ENCODE measurements at regions not wholly inside any gene's neighbourhood (a gene's known extent, or its start where the extent isn't known, plus 50 kb on each side); places are given as distances from the start of the nearest gene placed in this dataset.

- DNase-seq: no peak
- Histone ChIP-seq H3K9me3 (no peaks in the 10 kb centered on the region), H3K4me1 (ENCODE audit: low read depth) (no peaks in the 10 kb centered on the region), H3K4me3 (no peak overlapping the region), H3K36me3 (ENCODE audit: low read depth) (no peaks in the 10 kb centered on the region)
- TF ChIP-seq, protein P1, sequence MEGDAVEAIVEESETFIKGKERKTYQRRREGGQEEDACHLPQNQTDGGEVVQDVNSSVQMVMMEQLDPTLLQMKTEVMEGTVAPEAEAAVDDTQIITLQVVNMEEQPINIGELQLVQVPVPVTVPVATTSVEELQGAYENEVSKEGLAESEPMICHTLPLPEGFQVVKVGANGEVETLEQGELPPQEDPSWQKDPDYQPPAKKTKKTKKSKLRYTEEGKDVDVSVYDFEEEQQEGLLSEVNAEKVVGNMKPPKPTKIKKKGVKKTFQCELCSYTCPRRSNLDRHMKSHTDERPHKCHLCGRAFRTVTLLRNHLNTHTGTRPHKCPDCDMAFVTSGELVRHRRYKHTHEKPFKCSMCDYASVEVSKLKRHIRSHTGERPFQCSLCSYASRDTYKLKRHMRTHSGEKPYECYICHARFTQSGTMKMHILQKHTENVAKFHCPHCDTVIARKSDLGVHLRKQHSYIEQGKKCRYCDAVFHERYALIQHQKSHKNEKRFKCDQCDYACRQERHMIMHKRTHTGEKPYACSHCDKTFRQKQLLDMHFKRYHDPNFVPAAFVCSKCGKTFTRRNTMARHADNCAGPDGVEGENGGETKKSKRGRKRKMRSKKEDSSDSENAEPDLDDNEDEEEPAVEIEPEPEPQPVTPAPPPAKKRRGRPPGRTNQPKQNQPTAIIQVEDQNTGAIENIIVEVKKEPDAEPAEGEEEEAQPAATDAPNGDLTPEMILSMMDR (IDR thresholded peaks at IDR 0.05): no peak
- no peak for ATAC-seq
- intact Hi-C loops (cut with DNase I, micrococcal nuclease): no loop called here
Observed at GRCh38 chr9:4371108-4371507, 71.2 kb upstream of the GLIS3 start.

DNA sequence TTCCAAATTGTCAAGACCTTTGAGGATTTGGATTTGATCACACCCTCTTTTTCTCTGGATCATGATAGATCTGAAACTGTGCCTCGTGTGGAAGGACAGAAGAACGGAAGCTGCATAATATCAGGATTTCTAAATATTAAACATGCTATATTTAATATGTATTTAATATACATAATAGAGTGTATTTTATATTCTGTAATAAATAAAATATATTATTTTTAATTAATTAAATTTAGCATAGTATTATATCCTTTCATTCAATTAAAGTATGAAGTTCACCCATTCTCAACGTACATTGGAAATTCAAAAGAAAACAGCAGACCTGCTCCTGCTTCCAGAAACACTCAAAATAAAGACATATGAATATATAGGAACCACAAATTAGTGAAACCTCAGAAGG, 70.6 kb upstream of the GLIS3 start:
- no peak for DNase-seq
- intact Hi-C loops (cut with DNase I, micrococcal nuclease): no loop called here
- Histone ChIP-seq H3K4me1 (ENCODE audit: low read depth) (no peaks in the 10 kb centered on the region), H3K36me3 (ENCODE audit: low read depth) (no peaks in the 10 kb centered on the region), H3K9me3 (no peaks in the 10 kb centered on the region), H3K4me3 (no peak overlapping the region)
- TF ChIP-seq, protein P1 (IDR thresholded peaks at IDR 0.05): no peak
- no peak for ATAC-seq

GRCh38 chr9:4366591-4367330, 66.9 kb upstream of the GLIS3 start:
- TF ChIP-seq, protein P1 (IDR thresholded peaks at IDR 0.05): peak; percentile 41
- DNase-seq (peak in 1 of 3 donors; percentile 61), ATAC-seq (peak; percentile 67)
- no peak overlapping the region for H3K4me3 ChIP-seq
- H3K4me1 ChIP-seq (ENCODE audit: low read depth): no peaks in the 10 kb centered on the region
- no peaks in the 10 kb centered on the region for H3K36me3 ChIP-seq (ENCODE audit: low read depth)
- intact Hi-C loops (cut with DNase I, micrococcal nuclease): no loop called here
- H3K9me3 ChIP-seq: no peaks in the 10 kb centered on the region

DNA sequence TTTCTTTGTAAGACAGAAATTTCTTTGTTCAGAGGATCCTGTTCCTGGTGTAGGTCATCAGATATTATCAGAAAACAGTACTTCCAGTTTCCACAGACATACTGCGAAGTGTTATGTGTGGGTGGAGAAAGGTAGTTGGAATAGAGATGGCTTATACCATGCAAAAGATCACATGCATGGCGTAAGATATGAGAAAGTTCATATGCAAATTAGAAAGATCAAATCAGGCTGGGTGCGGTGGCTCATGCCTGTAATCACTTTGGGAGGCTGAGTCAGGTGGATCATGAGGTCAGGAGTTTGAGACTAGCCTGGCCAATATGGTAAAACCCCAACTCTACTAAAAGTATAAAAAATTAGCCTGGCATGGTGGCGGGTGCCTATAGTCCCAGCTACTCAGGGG, 65.2 kb upstream of the GLIS3 start:
- ATAC-seq: no peak
- DNase-seq: no peak
- H3K4me3 ChIP-seq: no peak overlapping the region
- no peaks in the 10 kb centered on the region for H3K36me3 ChIP-seq (ENCODE audit: low read depth)
- H3K9me3 ChIP-seq: no peaks in the 10 kb centered on the region
- no peaks in the 10 kb centered on the region for H3K4me1 ChIP-seq (ENCODE audit: low read depth)
- intact Hi-C loops (cut with DNase I, micrococcal nuclease): no loop called here
- TF ChIP-seq, protein P1 (IDR thresholded peaks at IDR 0.05): no peak

DNA sequence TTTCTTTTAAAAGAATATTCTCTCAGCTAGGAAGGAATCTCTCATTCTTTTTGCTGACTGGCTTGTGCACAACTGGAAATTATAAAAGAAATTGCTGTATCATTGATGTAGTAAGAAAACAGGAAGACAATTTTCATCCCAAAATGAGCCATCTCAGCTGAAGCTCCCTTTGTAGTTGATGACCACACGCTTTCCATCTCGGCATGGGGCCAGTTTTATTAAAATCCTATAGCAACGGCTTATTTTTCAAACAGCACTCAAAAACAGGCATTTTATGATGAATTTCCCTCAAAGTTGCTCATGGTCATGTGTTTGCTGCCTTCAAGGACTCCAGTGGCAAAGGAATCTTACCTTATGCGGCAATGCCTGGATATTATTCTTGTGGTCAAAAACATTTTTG, 62.4 kb upstream of the GLIS3 start:
- DNase-seq (no peak), ATAC-seq (no peak)
- intact Hi-C loops (cut with DNase I, micrococcal nuclease): no loop called here
- Histone ChIP-seq H3K4me1 (ENCODE audit: low read depth) (no peaks in the 10 kb centered on the region), H3K9me3 (no peaks in the 10 kb centered on the region), H3K4me3 (no peak overlapping the region), H3K36me3 (ENCODE audit: low read depth) (no peaks in the 10 kb centered on the region)
- TF ChIP-seq, protein P1 (IDR thresholded peaks at IDR 0.05): no peak

DNA sequence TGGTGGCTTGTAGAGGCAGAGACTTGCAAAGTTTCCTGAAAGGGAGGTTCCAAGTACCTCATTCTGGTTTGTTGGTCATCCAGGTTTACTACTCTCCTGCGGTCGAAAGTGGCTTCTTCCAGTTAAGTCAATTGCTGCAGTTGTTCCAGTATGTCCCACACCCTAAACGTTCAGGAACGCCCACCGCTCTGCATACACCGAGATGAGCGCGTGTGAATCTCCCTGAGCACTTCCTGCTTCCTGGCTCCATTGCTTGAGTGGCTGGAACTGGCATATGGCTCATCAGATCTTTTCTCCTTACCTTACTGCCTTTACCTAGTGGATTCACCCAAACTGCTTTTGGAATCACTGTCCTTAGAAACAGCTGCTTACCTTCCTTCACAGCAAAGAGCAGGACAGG, 59.1 kb upstream of the GLIS3 start:
- TF ChIP-seq, protein P1 (IDR thresholded peaks at IDR 0.05): no peak
- Histone ChIP-seq H3K4me1 (ENCODE audit: low read depth) (no peaks in the 10 kb centered on the region), H3K9me3 (no peaks in the 10 kb centered on the region), H3K4me3 (no peak overlapping the region), H3K36me3 (ENCODE audit: low read depth) (no peaks in the 10 kb centered on the region)
- intact Hi-C loops (cut with DNase I, micrococcal nuclease): no loop called here
- ATAC-seq (no peak), DNase-seq (no peak)
